ENCODE measurements at regions not wholly inside any gene's neighbourhood (a gene's known extent, or its start where the extent isn't known, plus 50 kb on each side); places are given as distances from the start of the nearest gene placed in this dataset.

DNA sequence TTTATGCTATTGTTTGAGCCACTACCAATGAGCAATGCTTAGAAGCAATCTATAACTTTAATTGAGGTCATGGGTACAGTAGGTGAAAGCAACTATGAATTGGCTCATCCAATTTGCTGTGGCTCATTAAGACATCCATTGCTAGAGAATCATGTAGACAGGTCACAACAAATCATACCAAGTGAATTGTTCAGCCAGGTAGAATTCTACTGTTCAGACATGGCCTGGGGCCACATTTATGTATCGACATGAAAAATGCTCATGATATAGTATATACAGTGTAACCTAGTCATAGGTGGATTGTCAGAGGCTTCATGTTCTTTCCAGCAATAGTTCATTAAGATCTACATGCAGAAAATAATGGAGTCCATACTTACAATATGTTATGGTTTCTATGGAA, 633.7 kb upstream of the EYS start:
- TF ChIP-seq, protein P1, sequence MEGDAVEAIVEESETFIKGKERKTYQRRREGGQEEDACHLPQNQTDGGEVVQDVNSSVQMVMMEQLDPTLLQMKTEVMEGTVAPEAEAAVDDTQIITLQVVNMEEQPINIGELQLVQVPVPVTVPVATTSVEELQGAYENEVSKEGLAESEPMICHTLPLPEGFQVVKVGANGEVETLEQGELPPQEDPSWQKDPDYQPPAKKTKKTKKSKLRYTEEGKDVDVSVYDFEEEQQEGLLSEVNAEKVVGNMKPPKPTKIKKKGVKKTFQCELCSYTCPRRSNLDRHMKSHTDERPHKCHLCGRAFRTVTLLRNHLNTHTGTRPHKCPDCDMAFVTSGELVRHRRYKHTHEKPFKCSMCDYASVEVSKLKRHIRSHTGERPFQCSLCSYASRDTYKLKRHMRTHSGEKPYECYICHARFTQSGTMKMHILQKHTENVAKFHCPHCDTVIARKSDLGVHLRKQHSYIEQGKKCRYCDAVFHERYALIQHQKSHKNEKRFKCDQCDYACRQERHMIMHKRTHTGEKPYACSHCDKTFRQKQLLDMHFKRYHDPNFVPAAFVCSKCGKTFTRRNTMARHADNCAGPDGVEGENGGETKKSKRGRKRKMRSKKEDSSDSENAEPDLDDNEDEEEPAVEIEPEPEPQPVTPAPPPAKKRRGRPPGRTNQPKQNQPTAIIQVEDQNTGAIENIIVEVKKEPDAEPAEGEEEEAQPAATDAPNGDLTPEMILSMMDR (IDR thresholded peaks at IDR 0.05; ENCODE audit: extremely low read depth, missing control alignments), result no peak
- no peak for DNase-seq (ENCODE audit: low spot score)

DNA sequence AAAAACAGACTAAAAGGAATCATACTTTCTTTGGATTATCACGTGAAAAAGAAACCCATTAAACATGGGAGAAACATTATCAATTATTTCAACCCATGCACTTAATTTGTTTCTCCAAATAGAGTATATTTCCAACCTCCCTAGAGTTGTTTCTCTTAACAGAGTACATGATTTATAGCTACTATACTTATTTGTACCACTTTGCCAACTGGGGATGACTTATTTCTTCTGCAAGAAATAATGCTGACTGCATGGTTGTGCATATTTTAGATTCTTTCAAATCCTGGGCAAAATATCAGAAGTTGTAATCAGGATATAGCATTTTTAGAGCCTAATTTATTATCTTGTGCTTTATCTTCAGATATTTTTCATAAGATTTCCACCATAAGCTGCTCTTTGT, 629.1 kb upstream of the EYS start:
- TF ChIP-seq, protein P1 (IDR thresholded peaks at IDR 0.05; ENCODE audit: extremely low read depth, missing control alignments), result no peak
- no peak for DNase-seq (ENCODE audit: low spot score)

DNA sequence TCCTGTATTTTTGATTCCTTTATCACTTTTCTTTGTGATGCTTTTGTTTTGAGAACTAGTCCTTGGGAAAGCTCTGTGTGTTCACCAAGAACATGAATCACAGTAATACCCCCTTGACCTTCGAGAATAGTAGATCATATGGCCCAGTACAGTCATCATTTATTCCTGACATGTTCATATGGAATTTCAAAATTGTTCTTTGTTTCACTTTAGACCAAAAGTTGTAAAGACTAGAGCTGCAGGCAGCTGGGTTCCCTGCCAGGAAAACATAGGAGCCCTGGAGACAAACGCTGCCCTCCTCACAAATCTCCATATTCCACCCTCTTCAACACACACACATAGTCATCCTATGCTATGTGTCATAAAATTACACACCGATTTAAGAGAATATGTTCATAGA, 621.2 kb upstream of the EYS start:
- TF ChIP-seq, protein P1 (IDR thresholded peaks at IDR 0.05; ENCODE audit: extremely low read depth, missing control alignments), result no peak
- no peak for DNase-seq (ENCODE audit: low spot score)

DNA sequence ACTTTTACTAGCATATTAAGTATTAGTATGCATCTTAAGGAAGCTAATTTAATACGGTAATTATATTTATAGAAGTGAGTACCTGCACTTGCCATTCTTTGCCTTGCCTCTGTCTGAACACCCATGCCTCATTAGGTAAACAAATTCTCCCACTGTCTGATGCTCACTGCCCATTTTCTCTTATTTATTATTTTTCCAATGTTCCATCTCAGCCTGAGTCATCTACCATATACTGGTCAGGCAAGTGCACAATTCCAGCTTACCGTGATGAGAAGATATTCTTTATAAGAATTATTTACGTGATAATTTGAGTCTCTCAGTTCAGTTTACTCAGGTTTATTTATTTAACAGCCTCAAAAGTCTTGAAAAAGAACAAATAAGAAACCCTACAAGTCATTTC, 619.2 kb upstream of the EYS start:
- DNase-seq (ENCODE audit: low spot score), result no peak
- TF ChIP-seq, protein P1 (IDR thresholded peaks at IDR 0.05; ENCODE audit: extremely low read depth, missing control alignments), result no peak

DNA sequence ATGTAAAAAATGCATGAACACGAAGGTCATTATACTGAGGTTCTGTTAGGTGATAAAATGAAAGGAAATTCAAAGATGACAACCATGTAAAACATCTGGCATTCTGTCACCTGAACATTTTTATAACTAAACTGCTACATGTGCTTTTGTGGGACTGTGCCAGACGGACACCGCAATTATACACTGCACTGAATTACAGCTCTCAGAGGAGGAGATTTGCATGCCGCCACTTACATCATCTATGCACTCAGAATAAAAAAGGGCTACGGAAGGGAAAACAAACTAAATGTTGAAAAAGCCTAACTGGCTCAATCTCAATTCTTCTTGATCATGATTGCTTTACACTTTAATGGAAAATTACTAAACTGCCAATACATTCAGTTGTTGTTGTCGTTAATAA, 614.0 kb upstream of the EYS start:
- no peak for DNase-seq (ENCODE audit: low spot score)
- TF ChIP-seq, protein P1 (IDR thresholded peaks at IDR 0.05; ENCODE audit: extremely low read depth, missing control alignments), result no peak

DNA sequence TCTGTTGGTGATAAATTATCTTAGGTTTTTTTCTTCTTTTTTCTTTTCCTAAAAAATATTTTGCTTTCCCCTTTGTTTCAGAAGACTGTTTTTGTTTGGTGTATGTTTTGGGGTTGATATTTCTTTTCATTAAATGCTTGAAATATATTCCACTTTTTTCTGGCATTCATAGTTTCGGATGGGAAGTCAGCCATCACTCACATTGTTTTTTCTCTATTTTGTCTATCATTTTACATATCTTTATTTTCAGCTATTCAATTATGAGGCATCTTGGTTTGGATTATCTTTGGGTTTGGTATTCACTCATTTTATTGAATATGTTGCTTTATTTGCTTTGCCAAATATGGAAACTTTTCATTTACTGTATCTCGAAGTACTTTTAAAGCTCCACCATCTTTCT, 600.5 kb upstream of the EYS start:
- no peak for DNase-seq (ENCODE audit: low spot score)
- TF ChIP-seq, protein P1 (IDR thresholded peaks at IDR 0.05; ENCODE audit: extremely low read depth, missing control alignments), result no peak

DNA sequence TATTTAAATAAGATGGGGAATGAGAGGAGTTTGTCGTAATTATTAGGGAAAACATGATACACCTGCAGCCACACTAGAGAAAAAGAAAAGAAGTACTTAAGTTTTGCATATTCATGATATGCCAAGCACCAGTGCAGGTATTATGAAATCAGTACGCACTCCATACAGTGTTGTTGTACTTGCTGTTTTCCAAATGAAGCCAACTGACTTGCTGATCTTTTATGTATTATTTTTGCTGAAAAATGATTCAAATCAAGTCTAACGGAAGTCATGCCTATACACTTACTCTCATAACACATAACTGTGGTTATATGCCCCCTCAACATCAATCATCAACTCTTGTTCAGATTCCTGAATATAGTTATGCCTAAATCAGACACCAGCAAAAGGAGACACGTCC, 584.9 kb upstream of the EYS start:
- TF ChIP-seq, protein P1 (IDR thresholded peaks at IDR 0.05; ENCODE audit: extremely low read depth, missing control alignments), result no peak
- no peak for DNase-seq (ENCODE audit: low spot score)

Data from GM20000 (cell line).